NB4 (cell line): ENCODE measurements at regions not wholly inside any gene's neighbourhood (a gene's known extent, or its start where the extent isn't known, plus 50 kb on each side); places are given as distances from the start of the nearest gene placed in this dataset.

Experiments used
- DNase-seq: peaks from one replicate; pipeline ENCODE4 v3.0.0; 2010; ENCODE audit warnings: low read depth
- H3K4me3 ChIP-seq: one replicate; pipeline ENCODE4 v1.5.1; 2011; ENCODE audit warnings: mild to moderate bottlenecking, low read depth, low read length, moderate library complexity
- CTCF ChIP-seq: IDR thresholded peaks from one replicate; pipeline ENCODE4 v1.5.1; 2012; ENCODE audit warnings: low read depth, low read length
- MAX ChIP-seq: IDR thresholded peaks from 2 replicates; pipeline ENCODE4 v1.6.1; 2011; ENCODE audit warnings: low read depth, low read length
- MYC ChIP-seq: IDR thresholded peaks from 2 replicates; pipeline ENCODE4 v1.6.1; 2011; ENCODE audit warnings: low read depth, low read length
- POLR2A ChIP-seq: IDR thresholded peaks from 2 replicates; pipeline ENCODE4 v1.6.1; 2011; ENCODE audit warnings: mild to moderate bottlenecking; ENCODE audit not compliant: insufficient read length; ENCODE audit errors: extremely low read depth

- TF ChIP-seq POLR2A, result no peak
- no peak for TF ChIP-seq CTCF
- TF ChIP-seq MYC, result no peak
- TF ChIP-seq MAX, result no peak
- H3K4me3 ChIP-seq, result no peak overlapping the region
- no peak for DNase-seq
Measured at GRCh38 chr3:15967577-15967976, 169.8 kb upstream of the ANKRD28 start.

GRCh38 chr3:15969874-15970640 lies 172.3 kb upstream of the ANKRD28 start:
- no peak overlapping the region for H3K4me3 ChIP-seq
- no peak for DNase-seq
- TF ChIP-seq POLR2A (no peak), MAX (no peak), CTCF (no peak), MYC (no peak)

- DNase-seq, result no peak
- no peak for TF ChIP-seq POLR2A
- TF ChIP-seq MAX, result no peak
- TF ChIP-seq CTCF, result no peak
- TF ChIP-seq MYC, result no peak
Measured at GRCh38 chr3:15973414-15973813, 175.6 kb upstream of the ANKRD28 start.

GRCh38 chr3:15973940-15974339 lies 176.2 kb upstream of the ANKRD28 start:
- no peak for TF ChIP-seq MYC
- TF ChIP-seq MAX, result no peak
- no peak for TF ChIP-seq CTCF
- no peak for TF ChIP-seq POLR2A
- peak; percentile 43 for DNase-seq
- H3K4me3 ChIP-seq, result no peak overlapping the region

More at GRCh38 chr3:15973414-15973813, 175.6 kb upstream of the ANKRD28 start:
- H3K4me3 ChIP-seq, result no peak overlapping the region

- TF ChIP-seq CTCF (peak; percentile 66), POLR2A (no peak)
- no peak overlapping the region for H3K4me3 ChIP-seq
- DNase-seq, result peak; percentile 64
Measured at GRCh38 chr3:15974647-15975046, 176.9 kb upstream of the ANKRD28 start.

GRCh38 chr3:15976524-15976923 lies 178.7 kb upstream of the ANKRD28 start:
- no peak for DNase-seq
- TF ChIP-seq POLR2A, result no peak
- TF ChIP-seq MAX, result no peak
- TF ChIP-seq MYC, result no peak
- no peak for TF ChIP-seq CTCF
- H3K4me3 ChIP-seq, result no peak overlapping the region
